ENCODE measurements at regions not wholly inside any gene's neighbourhood (a gene's known extent, or its start where the extent isn't known, plus 50 kb on each side); places are given as distances from the start of the nearest gene placed in this dataset.

DNA sequence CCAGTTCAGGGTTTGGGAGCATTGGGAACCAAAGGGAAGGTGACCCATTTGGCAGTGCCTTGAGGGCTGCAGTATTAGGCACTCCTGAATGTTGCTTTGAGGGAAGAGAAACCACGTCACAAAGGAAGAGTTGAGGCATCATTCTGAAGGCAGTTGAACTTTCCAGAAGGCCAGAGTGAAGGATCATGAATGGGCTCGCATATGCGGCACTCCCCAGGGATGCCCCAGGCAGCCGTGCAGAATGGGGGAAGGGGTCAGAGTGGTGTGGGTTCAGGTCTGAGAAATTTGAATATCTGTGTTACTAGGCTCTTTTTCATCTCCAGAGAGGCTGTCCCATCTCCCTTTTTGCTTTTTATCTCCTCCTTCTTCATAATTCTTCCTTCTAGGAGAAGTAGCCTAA is 60.6 kb upstream of the HMHB1 start:
- 80% methylated on average over 4 of the region's 4 CpGs; no CpG with 5 or more reads in 1 of the 2 experiments for WGBS, 2 experiments (ENCODE audit: extremely low coverage in 1 of 2, insufficient coverage in 1 of 2, insufficient read length in 1 of 2, insufficient replicate concordance in 2 of 2, low coverage in 1 of 2, low lambda C conversion rate in 2 of 2, missing lambda C conversion rate in 1 of 2)
- Histone ChIP-seq H2BK20ac (ENCODE audit: low read length) (no peak overlapping the region), H3K56ac (replicated peaks; ENCODE audit: insufficient read length, low read depth, low read length) (no peak overlapping the region), H3K9ac (replicated peaks in 1 of 4; ENCODE audit: extremely low read depth in 1 of 4, low read depth in 3 of 4, low read length in 3 of 4) (no peak overlapping the region), H3K4me3 (ENCODE audit: extremely low read depth in 1 of 4, insufficient read depth in 2 of 4, low read depth in 3 of 4, low read length in 4 of 4) (no peak overlapping the region), H2BK5ac (ENCODE audit: low read depth, low read length) (no peak overlapping the region), H3K18ac (ENCODE audit: extremely low read depth, low read length) (no peak overlapping the region), H3K79me1 (ENCODE audit: low read depth, low read length) (no peaks in the 10 kb centered on the region), H3K27me3 (replicated peaks in 1 of 4; ENCODE audit: control insufficient read depth in 3 of 4, extremely low read depth in 1 of 4, insufficient read depth in 3 of 4, low read length in 3 of 4) (no peaks in the 10 kb centered on the region), H2AK5ac (ENCODE audit: low read depth, low read length) (no peak overlapping the region), H2BK15ac (ENCODE audit: low read length) (no peak overlapping the region), H4K91ac (replicated peaks; ENCODE audit: insufficient read length, low read length) (no peak overlapping the region), H3K4me2 (ENCODE audit: insufficient read depth in 1 of 2, low read depth in 2 of 2, low read length in 2 of 2) (no peak overlapping the region; a peak in 1 of 4 replicates), H3K9me3 (ENCODE audit: insufficient read depth in 2 of 2, low read depth in 1 of 2, low read length in 1 of 2) (no peaks in the 10 kb centered on the region; a peak in 1 of 4 replicates), H4K20me1 (replicated peaks in 1 of 2; ENCODE audit: control insufficient read depth in 1 of 2, insufficient read depth in 2 of 2, low read length in 2 of 2) (no peaks in the 10 kb centered on the region), H3K4ac (replicated peaks; ENCODE audit: insufficient read length, low read depth, low read length) (no peak overlapping the region), H4K8ac (ENCODE audit: extremely low read depth, insufficient read depth, low read length) (no peak overlapping the region), H4K5ac (ENCODE audit: insufficient read length, low read depth, low read length) (no peak overlapping the region), H3K79me2 (ENCODE audit: control insufficient read depth in 1 of 2, insufficient read depth in 2 of 2, low read length in 2 of 2) (no peaks in the 10 kb centered on the region), H3K36me3 (ENCODE audit: control insufficient read depth in 2 of 4, insufficient read depth in 4 of 4, low read length in 3 of 4) (no peaks in the 10 kb centered on the region), H3K23me2 (ENCODE audit: low read depth, low read length) (no peaks in the 10 kb centered on the region), H3K4me1 (replicated peaks in 1 of 4; ENCODE audit: control insufficient read depth in 3 of 4, insufficient read depth in 4 of 4, low read length in 3 of 4) (peaks cover 0 to 6% (median 0%) of the 10 kb centered on the region in 4 experiments; a peak in 2 of 7 replicates), H3K23ac (ENCODE audit: insufficient read length) (no peak overlapping the region), H2BK120ac (replicated peaks; ENCODE audit: low read depth, low read length) (no peak overlapping the region), H3K27ac (ENCODE audit: low read depth, low read length) (no peak overlapping the region), H2BK12ac (ENCODE audit: low read depth, low read length) (no peak overlapping the region), H2AFZ (ENCODE audit: low read length) (peak overlapping the region; percentile 26; the same call in 1 of the 2 replicates), H3K14ac (ENCODE audit: insufficient read length) (no peak overlapping the region)
- DNase-seq (ENCODE audit: low read depth in 1 of 2, low spot score in 2 of 2) = no peak
- ChIA-PET CTCF (ENCODE audit: partially characterized antibody) (no interaction called here), POLR2A (ENCODE audit: partially characterized antibody) (no interaction called here)
- TF ChIP-seq NRF1 (IDR thresholded peaks at IDR 0.05; ENCODE audit: low read depth, low read length) (no peak), POU5F1 (IDR thresholded peaks at IDR 0.05; ENCODE audit: low read depth, low read length) (peak; percentile 40; the same call in 1 of the 2 replicates)
- FAIRE-seq = no peak
